H1 (cell line): ENCODE measurements at regions not wholly inside any gene's neighbourhood (a gene's known extent, or its start where the extent isn't known, plus 50 kb on each side); places are given as distances from the start of the nearest gene placed in this dataset.

ENCODE experiments used
- FOSL1 ChIP-seq: IDR thresholded peaks from 2 replicates; pipeline ENCODE4 v1.6.1; 2011; ENCODE audit warnings: mild to moderate bottlenecking, low read depth, low read length, moderate library complexity; ENCODE audit not compliant: insufficient read depth
- JUND ChIP-seq: IDR thresholded peaks from 2 replicates; pipeline ENCODE4 v1.6.1; 2011; ENCODE audit warnings: mild to moderate bottlenecking, improper control_type of control experiment, low read length
- SP2 ChIP-seq: IDR thresholded peaks from 2 replicates; pipeline ENCODE4 v1.6.1; 2012; ENCODE audit warnings: mild to moderate bottlenecking, low read length, inconsistent platforms
- SRF ChIP-seq: IDR thresholded peaks from 2 replicates; pipeline ENCODE4 v1.6.1; 2011; ENCODE audit warnings: mild to moderate bottlenecking, low read depth, low read length, moderate library complexity
- TEAD4 ChIP-seq: IDR thresholded peaks from 2 replicates; pipeline ENCODE4 v1.6.1; 2012; ENCODE audit warnings: low read depth, low read length, inconsistent platforms, mixed read lengths

DNA sequence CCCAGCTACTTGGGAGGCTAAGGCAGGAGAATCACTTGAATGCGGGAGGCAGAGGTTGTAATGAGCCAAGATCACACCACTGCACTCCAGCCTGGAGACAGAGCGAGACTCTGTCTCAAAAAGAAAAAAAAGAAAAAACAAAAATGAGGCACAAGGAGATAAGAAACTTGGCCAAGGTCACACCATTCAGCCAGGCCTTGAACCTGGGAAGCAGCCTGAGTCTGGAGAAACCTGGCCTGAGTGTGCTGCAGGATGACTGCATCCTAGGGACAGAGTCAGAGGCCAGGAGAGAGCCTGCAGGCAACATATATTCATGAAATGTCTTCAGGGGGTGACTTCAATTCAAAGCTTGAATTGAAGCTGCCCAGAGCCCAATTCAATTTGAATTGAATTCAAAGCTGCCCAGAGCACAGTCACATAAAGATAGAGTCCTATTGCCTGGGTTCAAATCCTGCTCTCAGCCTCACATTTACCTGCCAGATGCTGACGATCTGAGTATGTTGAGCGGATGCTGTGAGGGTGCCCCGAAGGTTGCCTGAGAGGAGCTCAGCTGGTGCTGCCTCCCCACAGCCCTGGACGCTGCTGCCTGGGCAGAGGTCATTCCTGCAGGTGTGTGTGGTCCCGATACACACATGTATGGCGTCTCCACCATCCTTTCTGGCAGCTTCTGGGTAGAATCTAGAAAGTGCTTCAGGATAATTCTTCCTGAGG is 307.7 kb downstream of the AJAP1 start (continued):
- no peak for TF ChIP-seq SRF
- no peak for TF ChIP-seq JUND
- TF ChIP-seq SP2 = no peak
- TF ChIP-seq TEAD4 = no peak
- TF ChIP-seq FOSL1 = no peak
